ENCODE measurements at regions not wholly inside any gene's neighbourhood (a gene's known extent, or its start where the extent isn't known, plus 50 kb on each side); places are given as distances from the start of the nearest gene placed in this dataset.
A peak's percentile ranks its signal among the peaks of the same experiment; 100 is the strongest.

- no peak for TF ChIP-seq CTCF (IDR thresholded peaks at IDR 0.05; ENCODE audit: unreplicated experiment)
- DNase-seq = no peak
- no peak overlapping the region for H3K27ac Mint-ChIP-seq (ENCODE audit: unreplicated experiment)
- no peak overlapping the region for H3K4me3 Mint-ChIP-seq (ENCODE audit: low read depth, unreplicated experiment)
- intact Hi-C loops (cut with micrococcal nuclease; ENCODE audit: unreplicated experiment) = loop anchor here (10.0 kb wide), 1 partner anchor 1613 kb away; no protein-coding TSS in a partner anchor
- no peaks in the 10 kb centered on the region for H3K9me3 Mint-ChIP-seq (ENCODE audit: low read depth, unreplicated experiment)
- H3K4me1 Mint-ChIP-seq (ENCODE audit: low read depth, unreplicated experiment) = peaks cover 16% of the 10 kb centered on the region
- no TSS peak for BruUV-seq (replicated peaks)
- CTCF ChIA-PET = interaction anchor here (0.8 to 1.2 kb wide), 2 partner anchors 25 to 27 kb away, joined by 3 read pairs; no protein-coding TSS in a partner anchor
- H3K36me3 Mint-ChIP-seq (ENCODE audit: insufficient read depth, unreplicated experiment) = peaks cover 3% of the 10 kb centered on the region
- H3K27me3 Mint-ChIP-seq (ENCODE audit: unreplicated experiment) = no peaks in the 10 kb centered on the region
Measured at GRCh38 chr14:34328178-34328577, 133.9 kb downstream of the SPTSSA start.

- Mint-ChIP-seq H3K9me3 (ENCODE audit: low read depth, unreplicated experiment) (no peaks in the 10 kb centered on the region), H3K4me1 (ENCODE audit: low read depth, unreplicated experiment) (no peaks in the 10 kb centered on the region)
- intact Hi-C loops (cut with micrococcal nuclease; ENCODE audit: unreplicated experiment) = loop anchor here (2.0 to 10.0 kb wide), 2 partner anchors 1611 to 1749 kb away; no protein-coding TSS in a partner anchor
Measured at GRCh38 chr14:34325493-34325892, 136.5 kb downstream of the SPTSSA start.

GRCh38 chr14:34324363-34324795 lies 137.7 kb downstream of the SPTSSA start:
- Mint-ChIP-seq H3K4me1 (ENCODE audit: low read depth, unreplicated experiment) (no peaks in the 10 kb centered on the region), H3K36me3 (ENCODE audit: insufficient read depth, unreplicated experiment) (no peaks in the 10 kb centered on the region), H3K4me3 (ENCODE audit: low read depth, unreplicated experiment) (no peak overlapping the region), H3K27ac (ENCODE audit: unreplicated experiment) (no peak overlapping the region), H3K27me3 (ENCODE audit: unreplicated experiment) (peaks cover 36% of the 10 kb centered on the region), H3K9me3 (ENCODE audit: low read depth, unreplicated experiment) (no peaks in the 10 kb centered on the region)
- TF ChIP-seq CTCF (IDR thresholded peaks at IDR 0.05; ENCODE audit: unreplicated experiment) = peak; percentile 47
- DNase-seq = peak; percentile 43
- CTCF ChIA-PET = no interaction called here
- no TSS peak for BruUV-seq (replicated peaks)
- intact Hi-C loops (cut with micrococcal nuclease; ENCODE audit: unreplicated experiment) = loop anchor here (1.0 to 10.0 kb wide), 5 partner anchors 487 to 1748 kb away; no protein-coding TSS in a partner anchor

More at GRCh38 chr14:34325493-34325892, 136.5 kb downstream of the SPTSSA start:
- no peak for TF ChIP-seq CTCF (IDR thresholded peaks at IDR 0.05; ENCODE audit: unreplicated experiment)
- H3K27ac Mint-ChIP-seq (ENCODE audit: unreplicated experiment) = no peak overlapping the region
- no TSS peak for BruUV-seq (replicated peaks)
- no peak overlapping the region for H3K4me3 Mint-ChIP-seq (ENCODE audit: low read depth, unreplicated experiment)
- DNase-seq = no peak
- no peaks in the 10 kb centered on the region for H3K36me3 Mint-ChIP-seq (ENCODE audit: insufficient read depth, unreplicated experiment)
- CTCF ChIA-PET = interaction anchor here (0.7 to 1.1 kb wide), 3 partner anchors 84 to 483 kb away, joined by 4 to 6 read pairs (median 4); no protein-coding TSS in a partner anchor
- H3K27me3 Mint-ChIP-seq (ENCODE audit: unreplicated experiment) = peaks cover 25% of the 10 kb centered on the region

- DNase-seq = peak; percentile 79
Measured at GRCh38 chr14:34322940-34323418, 139.1 kb downstream of the SPTSSA start.

More at GRCh38 chr14:34322940-34323418, 139.1 kb downstream of the SPTSSA start:
- H3K27ac Mint-ChIP-seq (ENCODE audit: unreplicated experiment) = no peak overlapping the region
- intact Hi-C loops (cut with micrococcal nuclease; ENCODE audit: unreplicated experiment) = loop anchor here (5.0 to 10.0 kb wide), 3 partner anchors 486 to 1608 kb away; no protein-coding TSS in a partner anchor
- no TSS peak for BruUV-seq (replicated peaks)
- H3K9me3 Mint-ChIP-seq (ENCODE audit: low read depth, unreplicated experiment) = no peaks in the 10 kb centered on the region
- H3K27me3 Mint-ChIP-seq (ENCODE audit: unreplicated experiment) = peaks cover 40% of the 10 kb centered on the region
- no peaks in the 10 kb centered on the region for H3K4me1 Mint-ChIP-seq (ENCODE audit: low read depth, unreplicated experiment)
- TF ChIP-seq CTCF (IDR thresholded peaks at IDR 0.05; ENCODE audit: unreplicated experiment) = peak; percentile 37
- no peak overlapping the region for H3K4me3 Mint-ChIP-seq (ENCODE audit: low read depth, unreplicated experiment)
- H3K36me3 Mint-ChIP-seq (ENCODE audit: insufficient read depth, unreplicated experiment) = no peaks in the 10 kb centered on the region
- CTCF ChIA-PET = interaction anchor here (0.6 to 1.3 kb wide), 8 partner anchors 9 to 1753 kb away, joined by 3 to 10 read pairs (median 4); no protein-coding TSS in a partner anchor

Measured in Calu3 (cell line).